ENCODE measurements at regions not wholly inside any gene's neighbourhood (a gene's known extent, or its start where the extent isn't known, plus 50 kb on each side); places are given as distances from the start of the nearest gene placed in this dataset.
A peak's percentile ranks its signal among the peaks of the same experiment; 100 is the strongest.

GRCh38 chr4:110730318-110730717, 107.4 kb upstream of the PITX2 start:
- TF ChIP-seq CTCF (IDR thresholded peaks at IDR 0.05): no peak
- TF ChIP-seq POLR2A (IDR thresholded peaks at IDR 0.05): no peak
- H3K9me3 ChIP-seq (replicated peaks in 1 of 3): no peaks in the 10 kb centered on the region
- H3K27me3 ChIP-seq: no peaks in the 10 kb centered on the region
- no peak for DNase-seq
- H3K4me1 ChIP-seq (replicated peaks in 1 of 2): no peaks in the 10 kb centered on the region
- H3K36me3 ChIP-seq (replicated peaks in 1 of 2): no peaks in the 10 kb centered on the region
- no peak overlapping the region for H3K4me3 ChIP-seq
- intact Hi-C loops (cut with DNase I): no loop called here
- WGBS, 4 donors: 60 to 73% (median 69%) methylated on average over 3 of the region's 3 CpGs
- no peak overlapping the region for H3K27ac ChIP-seq

- no peak overlapping the region for H3K4me3 ChIP-seq
Observed at GRCh38 chr4:110733901-110734300, 111.0 kb upstream of the PITX2 start.

GRCh38 chr4:110735686-110736085, 112.8 kb upstream of the PITX2 start:
- Histone ChIP-seq H3K27me3 (no peaks in the 10 kb centered on the region), H3K4me1 (replicated peaks in 1 of 2) (no peaks in the 10 kb centered on the region), H3K9me3 (replicated peaks in 1 of 3) (no peaks in the 10 kb centered on the region), H3K27ac (no peak overlapping the region), H3K4me3 (no peak overlapping the region), H3K36me3 (replicated peaks in 1 of 2) (no peaks in the 10 kb centered on the region)
- TF ChIP-seq CTCF (IDR thresholded peaks at IDR 0.05) (no peak), POLR2A (IDR thresholded peaks at IDR 0.05) (no peak)
- DNase-seq: peak in 2 of 7 donors; percentile 1 to 21
- 32 to 60% (median 51%) methylated on average over 1 of the region's 1 CpG for WGBS, 4 donors
- intact Hi-C loops (cut with DNase I): no loop called here

More at GRCh38 chr4:110733901-110734300, 111.0 kb upstream of the PITX2 start:
- WGBS, 4 donors: 63 to 76% (median 67%) methylated on average over 4 of the region's 4 CpGs
- intact Hi-C loops (cut with DNase I): no loop called here
- no peak overlapping the region for H3K27ac ChIP-seq
- H3K36me3 ChIP-seq (replicated peaks in 1 of 2): no peaks in the 10 kb centered on the region
- TF ChIP-seq CTCF (IDR thresholded peaks at IDR 0.05): no peak
- no peak for TF ChIP-seq POLR2A (IDR thresholded peaks at IDR 0.05)
- no peaks in the 10 kb centered on the region for H3K4me1 ChIP-seq (replicated peaks in 1 of 2)
- H3K9me3 ChIP-seq (replicated peaks in 1 of 3): no peaks in the 10 kb centered on the region
- DNase-seq: no peak
- H3K27me3 ChIP-seq: no peaks in the 10 kb centered on the region

GRCh38 chr4:110737931-110738330, 115.1 kb upstream of the PITX2 start:
- no peak for DNase-seq
- H3K4me3 ChIP-seq: no peak overlapping the region
- no peaks in the 10 kb centered on the region for H3K36me3 ChIP-seq (replicated peaks in 1 of 2)
- TF ChIP-seq POLR2A (IDR thresholded peaks at IDR 0.05) (no peak), CTCF (IDR thresholded peaks at IDR 0.05) (no peak)
- intact Hi-C loops (cut with DNase I): no loop called here
- H3K27me3 ChIP-seq: no peaks in the 10 kb centered on the region
- no peaks in the 10 kb centered on the region for H3K9me3 ChIP-seq (replicated peaks in 1 of 3)
- H3K27ac ChIP-seq: no peak overlapping the region
- WGBS, 4 donors: 56 to 82% (median 66%) methylated on average over 3 of the region's 3 CpGs
- no peaks in the 10 kb centered on the region for H3K4me1 ChIP-seq (replicated peaks in 1 of 2)
